HG03432 (cell line): ENCODE measurements at regions not wholly inside any gene's neighbourhood (a gene's known extent, or its start where the extent isn't known, plus 50 kb on each side); places are given as distances from the start of the nearest gene placed in this dataset.
A peak's percentile ranks its signal among the peaks of the same experiment; 100 is the strongest.
"Not testable (repeated sequence)": the region's sequence is repeated elsewhere in the genome, so short reads cannot be mapped to it uniquely, and the experiment has no call there.

Experiments used
- ATAC-seq: cut with Tn5 transposase; IDR thresholded peaks from one replicate; pipeline ENCODE4 v1.9.1; 2021; ENCODE audit warnings: mild to moderate bottlenecking, moderate library complexity; ENCODE audit not compliant: unreplicated experiment

- not testable (repeated sequence) for ATAC-seq
Measured at GRCh38 chr4:60423573-60424184, 776.4 kb upstream of the ADGRL3 start.

- no peak for ATAC-seq
Measured at GRCh38 chr4:60432911-60433310, 767.2 kb upstream of the ADGRL3 start.

- ATAC-seq: no peak
Measured at GRCh38 chr4:60443068-60443467, 757.1 kb upstream of the ADGRL3 start.

- ATAC-seq: no peak
Measured at GRCh38 chr4:60443796-60444195, 756.3 kb upstream of the ADGRL3 start.

- ATAC-seq: no peak
Measured at GRCh38 chr4:60450054-60450453, 750.1 kb upstream of the ADGRL3 start.

- no peak for ATAC-seq
Measured at GRCh38 chr4:60452266-60452665, 747.9 kb upstream of the ADGRL3 start.

- ATAC-seq: no peak
Measured at GRCh38 chr4:60455380-60455779, 744.7 kb upstream of the ADGRL3 start.

GRCh38 chr4:60461551-60461950 is 738.6 kb upstream of the ADGRL3 start:
- ATAC-seq: no peak

GRCh38 chr4:60463857-60464502 is 736.1 kb upstream of the ADGRL3 start:
- peak; percentile 94 for ATAC-seq

GRCh38 chr4:60482921-60483351 is 717.2 kb upstream of the ADGRL3 start:
- no peak for ATAC-seq

- ATAC-seq: no peak
Measured at GRCh38 chr4:60485276-60485675, 714.9 kb upstream of the ADGRL3 start.

GRCh38 chr4:60487118-60487761 is 712.9 kb upstream of the ADGRL3 start:
- ATAC-seq: not testable (repeated sequence)

GRCh38 chr4:60500810-60501209 is 699.3 kb upstream of the ADGRL3 start:
- ATAC-seq: no peak

- no peak for ATAC-seq
Measured at GRCh38 chr4:60502733-60503132, 697.4 kb upstream of the ADGRL3 start.

GRCh38 chr4:60506061-60506460 is 694.1 kb upstream of the ADGRL3 start:
- no peak for ATAC-seq

- ATAC-seq: no peak
Measured at GRCh38 chr4:60522265-60522664, 677.9 kb upstream of the ADGRL3 start.

- ATAC-seq: no peak
Measured at GRCh38 chr4:60531776-60532379, 668.2 kb upstream of the ADGRL3 start.

GRCh38 chr4:60544981-60545380 is 655.1 kb upstream of the ADGRL3 start:
- no peak for ATAC-seq

GRCh38 chr4:60562334-60562733 is 637.8 kb upstream of the ADGRL3 start:
- no peak for ATAC-seq

GRCh38 chr4:60565558-60565957 is 634.6 kb upstream of the ADGRL3 start:
- ATAC-seq: no peak

- no peak for ATAC-seq
Measured at GRCh38 chr4:60575336-60575735, 624.8 kb upstream of the ADGRL3 start.

GRCh38 chr4:60579335-60579734 is 620.8 kb upstream of the ADGRL3 start:
- no peak for ATAC-seq
